ENCODE measurements at regions not wholly inside any gene's neighbourhood (a gene's known extent, or its start where the extent isn't known, plus 50 kb on each side); places are given as distances from the start of the nearest gene placed in this dataset.

- TF ChIP-seq, protein P1, sequence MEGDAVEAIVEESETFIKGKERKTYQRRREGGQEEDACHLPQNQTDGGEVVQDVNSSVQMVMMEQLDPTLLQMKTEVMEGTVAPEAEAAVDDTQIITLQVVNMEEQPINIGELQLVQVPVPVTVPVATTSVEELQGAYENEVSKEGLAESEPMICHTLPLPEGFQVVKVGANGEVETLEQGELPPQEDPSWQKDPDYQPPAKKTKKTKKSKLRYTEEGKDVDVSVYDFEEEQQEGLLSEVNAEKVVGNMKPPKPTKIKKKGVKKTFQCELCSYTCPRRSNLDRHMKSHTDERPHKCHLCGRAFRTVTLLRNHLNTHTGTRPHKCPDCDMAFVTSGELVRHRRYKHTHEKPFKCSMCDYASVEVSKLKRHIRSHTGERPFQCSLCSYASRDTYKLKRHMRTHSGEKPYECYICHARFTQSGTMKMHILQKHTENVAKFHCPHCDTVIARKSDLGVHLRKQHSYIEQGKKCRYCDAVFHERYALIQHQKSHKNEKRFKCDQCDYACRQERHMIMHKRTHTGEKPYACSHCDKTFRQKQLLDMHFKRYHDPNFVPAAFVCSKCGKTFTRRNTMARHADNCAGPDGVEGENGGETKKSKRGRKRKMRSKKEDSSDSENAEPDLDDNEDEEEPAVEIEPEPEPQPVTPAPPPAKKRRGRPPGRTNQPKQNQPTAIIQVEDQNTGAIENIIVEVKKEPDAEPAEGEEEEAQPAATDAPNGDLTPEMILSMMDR (IDR thresholded peaks at IDR 0.05) = no peak
- no peak for TF ChIP-seq POLR2A (IDR thresholded peaks at IDR 0.05)
Observed at GRCh38 chr2:14910654-14911053, 278.1 kb downstream of the LRATD1 start.
